ENCODE measurements at regions not wholly inside any gene's neighbourhood (a gene's known extent, or its start where the extent isn't known, plus 50 kb on each side); places are given as distances from the start of the nearest gene placed in this dataset.

GRCh38 chr1:79128722-79129121 is 122.2 kb upstream of the ADGRL4 start:
- TF ChIP-seq CTCF (IDR thresholded peaks at IDR 0.05; ENCODE audit: low read length): no peak
- no peak for TF ChIP-seq EZH2phosphoT487 (IDR thresholded peaks at IDR 0.05; ENCODE audit: low read length)

Data from MM.1S (cell line).